ENCODE measurements at regions not wholly inside any gene's neighbourhood (a gene's known extent, or its start where the extent isn't known, plus 50 kb on each side); places are given as distances from the start of the nearest gene placed in this dataset.

GRCh38 chr2:5990086-5990485, 297.9 kb downstream of the SOX11 start:
- no peak for DNase-seq (ENCODE audit: low spot score)

GRCh38 chr2:5991305-5991968, 299.3 kb downstream of the SOX11 start:
- DNase-seq (ENCODE audit: low spot score): no peak

GRCh38 chr2:5995832-5996231, 303.6 kb downstream of the SOX11 start:
- DNase-seq (ENCODE audit: low spot score): no peak

- no peak for DNase-seq (ENCODE audit: low spot score)
Observed at GRCh38 chr2:6008186-6008585, 316.0 kb downstream of the SOX11 start.

DNA sequence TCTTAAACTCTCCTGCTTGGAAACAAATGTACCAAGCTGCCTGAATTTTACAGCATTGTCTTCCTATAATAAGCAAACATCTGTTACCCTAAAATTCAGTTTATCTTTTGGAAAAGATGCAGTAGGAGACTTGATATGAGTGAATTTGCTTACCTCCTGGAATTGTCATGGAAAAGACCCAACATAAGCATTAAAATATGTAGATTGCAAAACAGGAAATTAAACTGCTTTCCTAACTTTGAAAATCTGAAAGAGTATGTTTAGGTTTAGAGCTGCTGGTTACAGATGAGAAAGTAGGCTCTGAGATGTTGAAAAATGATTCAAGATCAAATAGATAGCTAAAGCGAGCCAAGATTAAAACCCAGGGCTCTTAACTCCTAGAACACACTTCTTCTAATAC, 316.5 kb downstream of the SOX11 start:
- DNase-seq (ENCODE audit: low spot score): no peak

DNA sequence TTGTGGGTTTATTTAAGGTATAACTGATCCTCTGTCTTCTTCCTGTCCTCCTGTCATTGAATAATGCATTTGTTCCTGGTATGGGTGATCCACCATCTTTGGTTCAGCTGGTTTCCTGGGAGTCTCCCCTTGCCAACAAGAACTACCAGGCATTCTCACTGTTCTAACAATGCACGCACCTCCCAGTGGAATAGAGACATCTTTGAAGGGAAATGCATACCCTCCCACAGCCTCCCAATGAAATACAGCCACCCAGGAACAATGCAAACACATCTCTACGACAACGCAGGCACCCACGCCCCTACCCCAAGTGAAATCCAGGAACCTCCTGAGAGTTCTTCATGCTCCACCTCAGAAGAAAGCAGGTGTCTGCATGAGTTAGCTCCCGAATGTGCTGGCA, 318.0 kb downstream of the SOX11 start:
- no peak for DNase-seq (ENCODE audit: low spot score)

GRCh38 chr2:6011921-6012320, 319.7 kb downstream of the SOX11 start:
- DNase-seq (ENCODE audit: low spot score): no peak

DNA sequence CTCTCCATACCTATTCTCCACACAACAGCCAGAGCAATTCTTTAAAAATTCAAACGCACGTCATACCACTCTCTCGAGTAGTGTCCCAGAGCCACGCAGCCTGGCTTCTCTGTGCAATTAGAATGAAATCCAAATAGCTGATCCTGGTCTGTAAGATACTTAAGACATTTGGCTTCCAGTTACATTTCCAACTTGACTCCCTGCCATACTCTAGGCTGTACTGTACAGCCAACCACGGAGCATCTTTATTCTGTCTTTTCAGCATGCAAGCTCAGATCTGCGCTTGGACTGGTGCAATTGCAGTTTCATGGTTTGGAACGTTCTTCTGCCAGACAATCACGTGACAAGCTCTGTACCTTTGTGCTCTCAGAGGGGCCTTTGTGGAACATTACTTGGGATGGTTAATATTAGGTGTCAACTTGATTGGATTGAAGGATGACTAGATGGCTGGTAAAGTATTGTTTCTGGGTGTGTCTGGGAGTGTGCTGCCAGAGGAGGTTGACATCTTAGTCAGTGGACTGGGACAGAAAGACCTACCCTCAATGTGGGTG, 325.6 kb downstream of the SOX11 start:
- DNase-seq (ENCODE audit: low spot score): no peak

GRCh38 chr2:6024229-6024628, 332.0 kb downstream of the SOX11 start:
- no peak for DNase-seq (ENCODE audit: low spot score)

GRCh38 chr2:6024784-6025183, 332.6 kb downstream of the SOX11 start:
- DNase-seq (ENCODE audit: low spot score): no peak

GRCh38 chr2:6025391-6025790, 333.2 kb downstream of the SOX11 start:
- no peak for DNase-seq (ENCODE audit: low spot score)

DNA sequence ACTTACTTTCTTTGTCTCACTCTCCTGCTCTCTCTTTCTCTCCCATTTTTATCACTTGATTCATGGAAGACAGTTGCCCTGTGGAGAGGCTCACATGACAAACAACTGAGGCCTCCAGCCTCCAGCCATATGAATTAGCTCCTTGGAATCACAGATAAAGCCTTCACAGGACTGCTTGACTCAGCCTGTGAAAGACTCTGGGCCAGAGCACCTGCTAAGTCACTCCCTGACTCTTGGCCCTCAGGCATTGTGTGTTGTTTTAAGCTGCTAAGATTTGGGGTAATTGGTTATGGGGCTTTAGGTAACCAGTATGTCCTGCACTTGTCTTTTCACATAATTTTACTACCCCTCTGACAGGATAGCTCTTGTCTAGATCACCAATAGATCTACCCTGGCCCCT, 334.9 kb downstream of the SOX11 start:
- no peak for DNase-seq (ENCODE audit: low spot score)

- DNase-seq (ENCODE audit: low spot score): no peak
Observed at GRCh38 chr2:6031200-6031867, 339.1 kb downstream of the SOX11 start.

- no peak for DNase-seq (ENCODE audit: low spot score)
Observed at GRCh38 chr2:6036211-6036610, 344.0 kb downstream of the SOX11 start.

DNA sequence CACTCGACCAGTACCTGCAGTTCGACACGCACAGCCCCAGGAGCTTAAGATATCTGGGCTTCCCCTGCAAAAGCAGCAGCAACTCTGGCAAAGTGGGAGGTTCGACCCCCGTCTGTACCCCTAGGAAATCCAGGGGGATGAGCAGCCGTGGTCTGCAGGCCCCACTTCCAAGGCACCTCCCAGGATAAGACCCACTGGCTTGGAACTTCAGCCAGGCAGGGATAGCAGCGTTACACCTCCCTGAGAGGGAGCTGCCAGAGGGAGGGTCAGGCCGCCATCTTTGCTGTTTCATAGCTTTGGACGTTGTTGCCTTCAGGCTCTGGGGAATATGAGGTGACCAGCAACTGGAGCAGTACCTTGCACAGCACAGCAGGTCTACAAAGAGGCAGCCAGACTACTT, 351.1 kb downstream of the SOX11 start:
- no peak for DNase-seq (ENCODE audit: low spot score)

DNA sequence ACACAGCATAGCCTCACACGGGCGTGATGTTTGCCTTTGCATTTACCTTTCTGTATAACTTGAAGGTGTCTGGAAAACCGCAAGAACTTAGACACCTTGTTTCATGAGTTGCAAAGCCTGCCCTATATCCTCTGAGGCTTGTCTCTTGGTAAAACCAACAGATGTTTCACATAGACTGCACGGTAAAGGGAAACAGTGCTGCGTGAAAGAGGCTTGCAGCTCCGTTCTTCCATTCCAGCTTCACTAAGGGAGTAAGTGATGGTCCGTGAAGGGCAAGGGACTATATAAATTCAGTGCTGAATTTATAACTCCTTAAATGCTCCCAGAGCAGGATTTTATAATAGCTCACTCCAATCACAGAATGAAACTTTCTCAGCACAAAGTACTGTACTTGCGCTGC, 360.5 kb downstream of the SOX11 start:
- DNase-seq (ENCODE audit: low spot score): no peak

DNA sequence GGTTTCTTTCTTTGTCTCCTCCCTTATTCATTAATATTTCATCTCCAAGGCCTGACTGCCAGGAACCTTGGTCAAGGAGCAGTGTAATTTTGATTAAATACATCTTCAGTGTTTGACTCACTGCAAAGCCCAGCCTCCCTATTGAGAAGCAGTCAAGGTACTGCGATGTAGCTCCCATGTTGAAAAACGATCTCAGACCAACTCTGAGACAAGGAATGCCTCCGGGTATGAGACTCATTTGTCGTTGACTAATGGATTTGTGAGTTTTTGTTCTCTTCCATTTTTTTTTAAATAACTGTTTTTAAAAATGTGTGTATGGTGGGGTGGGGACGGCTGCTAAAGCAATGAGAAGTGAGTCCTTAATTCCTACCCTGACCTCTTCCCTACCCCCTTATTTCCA, 361.6 kb downstream of the SOX11 start:
- DNase-seq (ENCODE audit: low spot score): no peak

DNA sequence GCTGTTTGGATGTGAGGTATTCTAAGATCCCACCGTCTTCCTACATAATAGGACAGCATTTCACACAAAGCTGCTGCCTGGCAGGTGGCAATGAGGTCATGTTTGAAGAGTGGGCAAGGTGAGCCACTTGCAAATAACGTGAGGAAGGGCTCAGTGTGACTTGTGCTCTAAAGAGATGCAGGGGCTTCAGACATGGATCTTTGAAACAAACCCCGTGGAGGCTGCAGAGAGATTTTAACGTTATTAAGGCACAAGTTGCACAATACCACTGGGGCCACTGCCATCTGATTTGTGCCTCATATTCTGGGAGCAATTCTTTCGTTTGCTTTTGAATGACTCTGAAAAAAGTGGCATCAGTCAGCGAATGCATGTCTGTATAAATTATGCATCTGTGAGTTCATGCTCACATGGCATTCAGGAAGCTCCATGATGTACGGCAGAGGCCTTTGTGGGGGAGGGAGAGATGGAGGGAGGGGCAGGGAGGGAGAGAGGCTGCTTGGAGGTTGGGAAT, 362.0 kb downstream of the SOX11 start:
- DNase-seq (ENCODE audit: low spot score): no peak

- DNase-seq (ENCODE audit: low spot score): no peak
Observed at GRCh38 chr2:6060992-6061663, 368.9 kb downstream of the SOX11 start.

- DNase-seq (ENCODE audit: low spot score): no peak
Observed at GRCh38 chr2:6064757-6065156, 372.6 kb downstream of the SOX11 start.

GRCh38 chr2:6065703-6066102, 373.5 kb downstream of the SOX11 start:
- DNase-seq (ENCODE audit: low spot score): no peak

GRCh38 chr2:6067089-6067488, 374.9 kb downstream of the SOX11 start:
- no peak for DNase-seq (ENCODE audit: low spot score)

DNA sequence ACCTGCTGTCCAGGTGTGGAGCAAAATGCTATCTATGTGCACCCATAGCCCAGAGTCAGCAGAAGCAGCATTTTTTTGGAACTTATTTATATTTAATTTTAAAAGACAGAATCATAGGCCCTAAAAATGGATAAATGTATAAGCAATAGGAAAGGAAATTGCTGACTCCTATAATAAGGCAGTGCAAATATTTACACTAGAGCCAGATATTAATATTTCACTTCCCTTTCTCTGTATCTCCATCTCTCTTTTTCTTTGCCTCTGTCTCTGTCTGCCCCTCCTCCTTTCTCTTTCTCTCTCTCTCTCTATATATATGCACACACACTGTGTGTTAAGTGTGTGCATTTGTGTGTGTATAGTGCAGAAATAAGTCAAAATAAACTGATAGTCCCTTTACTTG, 375.6 kb downstream of the SOX11 start:
- no peak for DNase-seq (ENCODE audit: low spot score)

Measured in putamen (tissue), 1 donor.